ENCODE measurements at regions not wholly inside any gene's neighbourhood (a gene's known extent, or its start where the extent isn't known, plus 50 kb on each side); places are given as distances from the start of the nearest gene placed in this dataset.

GRCh38 chr3:117926819-117927218 lies 1107.8 kb downstream of the IGSF11 start:
- DNase-seq (ENCODE audit: low read depth in 1 of 2, low spot score in 2 of 2), result no peak
- Histone ChIP-seq H3K27me3 (replicated peaks) (no peaks in the 10 kb centered on the region), H3K4me3 (no peak overlapping the region), H3K9me3 (replicated peaks) (no peaks in the 10 kb centered on the region), H3K4me1 (replicated peaks) (no peaks in the 10 kb centered on the region), H3K27ac (no peak overlapping the region), H3K36me3 (no peaks in the 10 kb centered on the region)

- Histone ChIP-seq H3K9me3 (replicated peaks) (no peaks in the 10 kb centered on the region), H3K4me1 (replicated peaks) (no peaks in the 10 kb centered on the region), H3K27me3 (replicated peaks) (no peaks in the 10 kb centered on the region), H3K36me3 (no peaks in the 10 kb centered on the region), H3K27ac (no peak overlapping the region), H3K4me3 (no peak overlapping the region)
- no peak for DNase-seq (ENCODE audit: low read depth in 1 of 2, low spot score in 2 of 2)
These were observed 1106.8 kb downstream of the IGSF11 start for GRCh38 chr3:117927825-117928224.

GRCh38 chr3:117928836-117929235 lies 1105.8 kb downstream of the IGSF11 start:
- Histone ChIP-seq H3K4me3 (no peak overlapping the region), H3K27ac (no peak overlapping the region), H3K36me3 (no peaks in the 10 kb centered on the region), H3K9me3 (replicated peaks) (no peaks in the 10 kb centered on the region), H3K27me3 (replicated peaks) (no peaks in the 10 kb centered on the region), H3K4me1 (replicated peaks) (no peaks in the 10 kb centered on the region)
- no peak for DNase-seq (ENCODE audit: low read depth in 1 of 2, low spot score in 2 of 2)

GRCh38 chr3:117932441-117932840 lies 1102.2 kb downstream of the IGSF11 start:
- H3K36me3 ChIP-seq, result no peaks in the 10 kb centered on the region
- H3K4me1 ChIP-seq (replicated peaks), result no peaks in the 10 kb centered on the region
- no peaks in the 10 kb centered on the region for H3K27me3 ChIP-seq (replicated peaks)
- no peak overlapping the region for H3K27ac ChIP-seq
- no peak overlapping the region for H3K4me3 ChIP-seq
- no peaks in the 10 kb centered on the region for H3K9me3 ChIP-seq (replicated peaks)
- DNase-seq (ENCODE audit: low read depth in 1 of 2, low spot score in 2 of 2), result no peak

GRCh38 chr3:117936159-117936558 lies 1098.5 kb downstream of the IGSF11 start:
- H3K27ac ChIP-seq, result no peak overlapping the region
- H3K36me3 ChIP-seq, result no peaks in the 10 kb centered on the region
- no peaks in the 10 kb centered on the region for H3K27me3 ChIP-seq (replicated peaks)
- H3K4me1 ChIP-seq (replicated peaks), result no peaks in the 10 kb centered on the region
- no peak overlapping the region for H3K4me3 ChIP-seq
- no peak for DNase-seq (ENCODE audit: low read depth in 1 of 2, low spot score in 2 of 2)
- H3K9me3 ChIP-seq (replicated peaks), result no peaks in the 10 kb centered on the region

GRCh38 chr3:117938974-117939373 lies 1095.7 kb downstream of the IGSF11 start:
- DNase-seq (ENCODE audit: low read depth in 1 of 2, low spot score in 2 of 2), result no peak
- Histone ChIP-seq H3K27ac (no peak overlapping the region), H3K36me3 (no peaks in the 10 kb centered on the region)

GRCh38 chr3:117939425-117940027 lies 1095.1 kb downstream of the IGSF11 start:
- H3K36me3 ChIP-seq, result no peaks in the 10 kb centered on the region
- H3K4me3 ChIP-seq, result no peak overlapping the region
- no peaks in the 10 kb centered on the region for H3K9me3 ChIP-seq (replicated peaks)
- no peaks in the 10 kb centered on the region for H3K27me3 ChIP-seq (replicated peaks)
- no peak overlapping the region for H3K27ac ChIP-seq
- DNase-seq (ENCODE audit: low read depth in 1 of 2, low spot score in 2 of 2), result no peak
- no peaks in the 10 kb centered on the region for H3K4me1 ChIP-seq (replicated peaks)

More at GRCh38 chr3:117938974-117939373, 1095.7 kb downstream of the IGSF11 start:
- H3K27me3 ChIP-seq (replicated peaks), result no peaks in the 10 kb centered on the region
- H3K9me3 ChIP-seq (replicated peaks), result no peaks in the 10 kb centered on the region
- no peaks in the 10 kb centered on the region for H3K4me1 ChIP-seq (replicated peaks)
- H3K4me3 ChIP-seq, result no peak overlapping the region

- no peak overlapping the region for H3K4me3 ChIP-seq
- DNase-seq (ENCODE audit: low read depth in 1 of 2, low spot score in 2 of 2), result no peak
- H3K27ac ChIP-seq, result no peak overlapping the region
- no peaks in the 10 kb centered on the region for H3K4me1 ChIP-seq (replicated peaks)
- H3K27me3 ChIP-seq (replicated peaks), result no peaks in the 10 kb centered on the region
- H3K9me3 ChIP-seq (replicated peaks), result no peaks in the 10 kb centered on the region
- no peaks in the 10 kb centered on the region for H3K36me3 ChIP-seq
These were observed 1093.6 kb downstream of the IGSF11 start for GRCh38 chr3:117941015-117941414.

- H3K4me3 ChIP-seq, result no peak overlapping the region
These were observed 1092.9 kb downstream of the IGSF11 start for GRCh38 chr3:117941756-117942155.

GRCh38 chr3:117954131-117954530 lies 1080.5 kb downstream of the IGSF11 start:
- Histone ChIP-seq H3K36me3 (no peaks in the 10 kb centered on the region), H3K27me3 (replicated peaks) (no peaks in the 10 kb centered on the region), H3K4me1 (replicated peaks) (no peaks in the 10 kb centered on the region), H3K9me3 (replicated peaks) (no peaks in the 10 kb centered on the region), H3K27ac (no peak overlapping the region), H3K4me3 (no peak overlapping the region)
- DNase-seq (ENCODE audit: low read depth in 1 of 2, low spot score in 2 of 2), result no peak

More at GRCh38 chr3:117941756-117942155, 1092.9 kb downstream of the IGSF11 start:
- no peaks in the 10 kb centered on the region for H3K36me3 ChIP-seq
- no peaks in the 10 kb centered on the region for H3K4me1 ChIP-seq (replicated peaks)
- no peak for DNase-seq (ENCODE audit: low read depth in 1 of 2, low spot score in 2 of 2)
- no peak overlapping the region for H3K27ac ChIP-seq
- H3K27me3 ChIP-seq (replicated peaks), result no peaks in the 10 kb centered on the region
- no peaks in the 10 kb centered on the region for H3K9me3 ChIP-seq (replicated peaks)

GRCh38 chr3:117955196-117955595 lies 1079.5 kb downstream of the IGSF11 start:
- DNase-seq (ENCODE audit: low read depth in 1 of 2, low spot score in 2 of 2), result peak in 1 of 2 experiments; percentile 0
- H3K4me1 ChIP-seq (replicated peaks), result no peaks in the 10 kb centered on the region
- H3K36me3 ChIP-seq, result no peaks in the 10 kb centered on the region

GRCh38 chr3:117958027-117958426 lies 1076.6 kb downstream of the IGSF11 start:
- no peak for DNase-seq (ENCODE audit: low read depth in 1 of 2, low spot score in 2 of 2)
- no peaks in the 10 kb centered on the region for H3K9me3 ChIP-seq (replicated peaks)
- no peaks in the 10 kb centered on the region for H3K27me3 ChIP-seq (replicated peaks)
- H3K36me3 ChIP-seq, result no peaks in the 10 kb centered on the region
- H3K4me1 ChIP-seq (replicated peaks), result no peaks in the 10 kb centered on the region
- no peak overlapping the region for H3K4me3 ChIP-seq
- no peak overlapping the region for H3K27ac ChIP-seq

More at GRCh38 chr3:117955196-117955595, 1079.5 kb downstream of the IGSF11 start:
- H3K9me3 ChIP-seq (replicated peaks), result no peaks in the 10 kb centered on the region
- H3K27ac ChIP-seq, result no peak overlapping the region
- no peaks in the 10 kb centered on the region for H3K27me3 ChIP-seq (replicated peaks)
- no peak overlapping the region for H3K4me3 ChIP-seq

- H3K36me3 ChIP-seq, result no peaks in the 10 kb centered on the region
- no peaks in the 10 kb centered on the region for H3K4me1 ChIP-seq (replicated peaks)
- H3K27ac ChIP-seq, result no peak overlapping the region
- DNase-seq (ENCODE audit: low read depth in 1 of 2, low spot score in 2 of 2), result no peak
- H3K9me3 ChIP-seq (replicated peaks), result no peaks in the 10 kb centered on the region
- H3K4me3 ChIP-seq, result no peak overlapping the region
- H3K27me3 ChIP-seq (replicated peaks), result no peaks in the 10 kb centered on the region
These were observed 1071.9 kb downstream of the IGSF11 start for GRCh38 chr3:117962750-117963149.

- Histone ChIP-seq H3K4me3 (no peak overlapping the region), H3K36me3 (no peaks in the 10 kb centered on the region), H3K4me1 (replicated peaks) (no peaks in the 10 kb centered on the region), H3K9me3 (replicated peaks) (no peaks in the 10 kb centered on the region), H3K27ac (no peak overlapping the region), H3K27me3 (replicated peaks) (no peaks in the 10 kb centered on the region)
- DNase-seq (ENCODE audit: low read depth in 1 of 2, low spot score in 2 of 2), result no peak
These were observed 1070.8 kb downstream of the IGSF11 start for GRCh38 chr3:117963858-117964257.

GRCh38 chr3:117964814-117965213 lies 1069.8 kb downstream of the IGSF11 start:
- H3K4me3 ChIP-seq, result no peak overlapping the region
- H3K36me3 ChIP-seq, result no peaks in the 10 kb centered on the region
- no peaks in the 10 kb centered on the region for H3K4me1 ChIP-seq (replicated peaks)
- H3K9me3 ChIP-seq (replicated peaks), result no peaks in the 10 kb centered on the region
- DNase-seq (ENCODE audit: low read depth in 1 of 2, low spot score in 2 of 2), result no peak
- no peaks in the 10 kb centered on the region for H3K27me3 ChIP-seq (replicated peaks)
- no peak overlapping the region for H3K27ac ChIP-seq
